SK-N-SH treated with all-trans-retinoic acid at 6 μM for 48 hours (cell line): ENCODE measurements at regions not wholly inside any gene's neighbourhood (a gene's known extent, or its start where the extent isn't known, plus 50 kb on each side); places are given as distances from the start of the nearest gene placed in this dataset.

Experiments
- ATAC-seq: fragments of 200-7000 bp; cut with Tn5 transposase; 3 replicates; pipeline ENCODE4 v1.9.1; 2020; ENCODE audit warnings: mild to moderate bottlenecking, moderate library complexity
- ARNTL ChIP-seq: fragments of 450-650 bp; formaldehyde crosslinking; IDR thresholded peaks from 2 replicates; pipeline ENCODE4 v1.5.0; 2020; ENCODE audit warnings: low read depth, mild to moderate bottlenecking, moderate library complexity, borderline replicate concordance
- CSDC2 ChIP-seq: fragments of 250-450 bp; sonication (Bioruptor Pico); IDR thresholded peaks from 2 replicates; pipeline ENCODE4 v1.5.0; 2020; ENCODE audit warnings: mild to moderate bottlenecking, moderate library complexity
- ESRRG ChIP-seq: fragments of 250-450 bp; sonication (Bioruptor Pico); IDR thresholded peaks from 2 replicates; pipeline ENCODE4 v1.6.1; 2021; ENCODE audit warnings: mild to moderate bottlenecking
- GLIS3 ChIP-seq: fragments of 250-450 bp; sonication (Bioruptor Pico); IDR thresholded peaks from 2 replicates; pipeline ENCODE4 v1.5.0; 2020; ENCODE audit warnings: mild to moderate bottlenecking, moderate library complexity
- ISL1 ChIP-seq: fragments of 250-450 bp; sonication (Bioruptor Pico); IDR thresholded peaks from 2 replicates; pipeline ENCODE4 v2.1.2; 2022; ENCODE audit warnings: mild to moderate bottlenecking, moderate library complexity
- OSR1 ChIP-seq: fragments of 250-450 bp; sonication (Bioruptor Pico); IDR thresholded peaks from 2 replicates; pipeline ENCODE4 v1.8.0; 2022; ENCODE audit warnings: moderate library complexity, mild to moderate bottlenecking, inconsistent platforms
- PPARA ChIP-seq: fragments of 250-450 bp; sonication (Bioruptor Pico); IDR thresholded peaks from 2 replicates; pipeline ENCODE4 v1.5.0; 2020; ENCODE audit warnings: mild to moderate bottlenecking, borderline replicate concordance
- RARB ChIP-seq: fragments of 250-450 bp; sonication (Bioruptor Pico); IDR thresholded peaks from 2 replicates; pipeline ENCODE4 v1.8.0; 2021; ENCODE audit warnings: mild to moderate bottlenecking, moderate library complexity
- SNAI2 ChIP-seq: fragments of 250-450 bp; sonication (Bioruptor Pico); IDR thresholded peaks from 2 replicates; pipeline ENCODE4 v1.5.0; 2020; ENCODE audit warnings: mild to moderate bottlenecking, moderate library complexity
- TCF4 ChIP-seq: fragments of 250-450 bp; sonication (Bioruptor Pico); IDR thresholded peaks from 2 replicates; pipeline ENCODE4 v1.8.0; 2021; ENCODE audit warnings: mild to moderate bottlenecking, moderate library complexity, borderline replicate concordance
- TOX ChIP-seq: fragments of 250-450 bp; sonication (Bioruptor Pico); IDR thresholded peaks from 2 replicates; pipeline ENCODE4 v1.8.0; 2021; ENCODE audit warnings: mild to moderate bottlenecking, moderate library complexity, borderline replicate concordance
- ZC3H10 ChIP-seq: fragments of 250-450 bp; sonication (Bioruptor Pico); IDR thresholded peaks from 2 replicates; pipeline ENCODE4 v1.5.1; 2021; ENCODE audit warnings: mild to moderate bottlenecking, moderate library complexity
- ZFP30 ChIP-seq: fragments of 450-650 bp; formaldehyde crosslinking; IDR thresholded peaks from 2 replicates; pipeline ENCODE4 v1.5.0; 2022; ENCODE audit warnings: mild to moderate bottlenecking, moderate library complexity
- ZNF565 ChIP-seq: fragments of 450-650 bp; formaldehyde crosslinking; conservative IDR thresholded peaks from 2 replicates; pipeline ENCODE4 v1.5.0; 2020; ENCODE audit warnings: low read depth, mild to moderate bottlenecking, moderate library complexity
- ZNF70 ChIP-seq: fragments of 450-650 bp; formaldehyde crosslinking; IDR thresholded peaks from 2 replicates; pipeline ENCODE4 v1.5.0; 2020; ENCODE audit warnings: mild to moderate bottlenecking, moderate library complexity
- ZNF8 ChIP-seq: fragments of 450-650 bp; formaldehyde crosslinking; IDR thresholded peaks from 2 replicates; pipeline ENCODE4 v1.5.0; 2020; ENCODE audit warnings: mild to moderate bottlenecking, moderate library complexity
- TF ChIP-seq, protein P1 (sequence below): fragments of 250-450 bp; sonication (Bioruptor Pico); IDR thresholded peaks from 2 replicates; pipeline ENCODE4 v1.8.0; 2020; ENCODE audit warnings: mild to moderate bottlenecking, moderate library complexity, borderline replicate concordance
- TF ChIP-seq, protein P2 (sequence below): fragments of 250-450 bp; sonication (Bioruptor Pico); IDR thresholded peaks from 2 replicates; pipeline ENCODE4 v1.5.0; 2020; ENCODE audit warnings: mild to moderate bottlenecking, moderate library complexity
- TF ChIP-seq, protein P3 (sequence below): fragments of 250-450 bp; sonication (Bioruptor Pico); IDR thresholded peaks from 2 replicates; pipeline ENCODE4 v1.5.1; 2020; ENCODE audit warnings: low read depth, mild to moderate bottlenecking, moderate library complexity
- TF ChIP-seq, protein P4 (sequence below): fragments of 250-450 bp; sonication (Bioruptor Pico); IDR thresholded peaks from 2 replicates; pipeline ENCODE4 v1.8.0; 2021; ENCODE audit warnings: low read depth, mild to moderate bottlenecking, moderate library complexity, borderline replicate concordance

GRCh38 chr15:100753503-100753902, 126.1 kb upstream of the ALDH1A3 start (continued):
- TF ChIP-seq, protein P1, sequence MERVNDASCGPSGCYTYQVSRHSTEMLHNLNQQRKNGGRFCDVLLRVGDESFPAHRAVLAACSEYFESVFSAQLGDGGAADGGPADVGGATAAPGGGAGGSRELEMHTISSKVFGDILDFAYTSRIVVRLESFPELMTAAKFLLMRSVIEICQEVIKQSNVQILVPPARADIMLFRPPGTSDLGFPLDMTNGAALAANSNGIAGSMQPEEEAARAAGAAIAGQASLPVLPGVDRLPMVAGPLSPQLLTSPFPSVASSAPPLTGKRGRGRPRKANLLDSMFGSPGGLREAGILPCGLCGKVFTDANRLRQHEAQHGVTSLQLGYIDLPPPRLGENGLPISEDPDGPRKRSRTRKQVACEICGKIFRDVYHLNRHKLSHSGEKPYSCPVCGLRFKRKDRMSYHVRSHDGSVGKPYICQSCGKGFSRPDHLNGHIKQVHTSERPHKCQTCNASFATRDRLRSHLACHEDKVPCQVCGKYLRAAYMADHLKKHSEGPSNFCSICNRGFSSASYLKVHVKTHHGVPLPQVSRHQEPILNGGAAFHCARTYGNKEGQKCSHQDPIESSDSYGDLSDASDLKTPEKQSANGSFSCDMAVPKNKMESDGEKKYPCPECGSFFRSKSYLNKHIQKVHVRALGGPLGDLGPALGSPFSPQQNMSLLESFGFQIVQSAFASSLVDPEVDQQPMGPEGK: no peak
- TF ChIP-seq ZFP30 (no peak), ZNF8 (no peak)
- TF ChIP-seq, protein P2, sequence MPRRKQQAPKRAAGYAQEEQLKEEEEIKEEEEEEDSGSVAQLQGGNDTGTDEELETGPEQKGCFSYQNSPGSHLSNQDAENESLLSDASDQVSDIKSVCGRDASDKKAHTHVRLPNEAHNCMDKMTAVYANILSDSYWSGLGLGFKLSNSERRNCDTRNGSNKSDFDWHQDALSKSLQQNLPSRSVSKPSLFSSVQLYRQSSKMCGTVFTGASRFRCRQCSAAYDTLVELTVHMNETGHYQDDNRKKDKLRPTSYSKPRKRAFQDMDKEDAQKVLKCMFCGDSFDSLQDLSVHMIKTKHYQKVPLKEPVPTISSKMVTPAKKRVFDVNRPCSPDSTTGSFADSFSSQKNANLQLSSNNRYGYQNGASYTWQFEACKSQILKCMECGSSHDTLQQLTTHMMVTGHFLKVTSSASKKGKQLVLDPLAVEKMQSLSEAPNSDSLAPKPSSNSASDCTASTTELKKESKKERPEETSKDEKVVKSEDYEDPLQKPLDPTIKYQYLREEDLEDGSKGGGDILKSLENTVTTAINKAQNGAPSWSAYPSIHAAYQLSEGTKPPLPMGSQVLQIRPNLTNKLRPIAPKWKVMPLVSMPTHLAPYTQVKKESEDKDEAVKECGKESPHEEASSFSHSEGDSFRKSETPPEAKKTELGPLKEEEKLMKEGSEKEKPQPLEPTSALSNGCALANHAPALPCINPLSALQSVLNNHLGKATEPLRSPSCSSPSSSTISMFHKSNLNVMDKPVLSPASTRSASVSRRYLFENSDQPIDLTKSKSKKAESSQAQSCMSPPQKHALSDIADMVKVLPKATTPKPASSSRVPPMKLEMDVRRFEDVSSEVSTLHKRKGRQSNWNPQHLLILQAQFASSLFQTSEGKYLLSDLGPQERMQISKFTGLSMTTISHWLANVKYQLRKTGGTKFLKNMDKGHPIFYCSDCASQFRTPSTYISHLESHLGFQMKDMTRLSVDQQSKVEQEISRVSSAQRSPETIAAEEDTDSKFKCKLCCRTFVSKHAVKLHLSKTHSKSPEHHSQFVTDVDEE: no peak

DNA sequence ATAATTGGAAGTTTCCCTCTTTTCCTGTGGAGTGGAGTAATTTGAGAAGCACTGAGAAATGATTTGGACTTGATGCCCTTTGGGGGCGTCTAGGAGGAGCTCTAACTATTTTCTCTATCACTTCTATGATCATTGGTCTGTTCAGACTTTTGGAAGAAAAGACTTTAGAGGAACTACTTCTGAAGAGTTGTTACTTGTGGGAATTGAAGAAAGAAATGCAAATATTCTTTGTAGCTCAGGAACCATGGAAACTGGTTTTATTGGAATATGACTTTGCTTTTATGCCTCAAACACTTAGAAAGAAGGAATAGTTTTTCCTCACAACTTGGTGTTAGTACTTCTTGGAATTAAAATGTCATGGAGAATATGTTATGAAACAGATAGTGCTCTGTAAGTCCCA, 122.0 kb upstream of the ALDH1A3 start:
- ATAC-seq: no peak
- TF ChIP-seq ISL1 (CRISPR knock-in tag): no peak
- TF ChIP-seq TCF4: no peak
- TF ChIP-seq, protein P3, sequence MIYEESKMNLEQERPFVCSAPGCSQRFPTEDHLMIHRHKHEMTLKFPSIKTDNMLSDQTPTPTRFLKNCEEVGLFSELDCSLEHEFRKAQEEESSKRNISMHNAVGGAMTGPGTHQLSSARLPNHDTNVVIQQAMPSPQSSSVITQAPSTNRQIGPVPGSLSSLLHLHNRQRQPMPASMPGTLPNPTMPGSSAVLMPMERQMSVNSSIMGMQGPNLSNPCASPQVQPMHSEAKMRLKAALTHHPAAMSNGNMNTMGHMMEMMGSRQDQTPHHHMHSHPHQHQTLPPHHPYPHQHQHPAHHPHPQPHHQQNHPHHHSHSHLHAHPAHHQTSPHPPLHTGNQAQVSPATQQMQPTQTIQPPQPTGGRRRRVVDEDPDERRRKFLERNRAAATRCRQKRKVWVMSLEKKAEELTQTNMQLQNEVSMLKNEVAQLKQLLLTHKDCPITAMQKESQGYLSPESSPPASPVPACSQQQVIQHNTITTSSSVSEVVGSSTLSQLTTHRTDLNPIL (CRISPR knock-in tag): no peak
- TF ChIP-seq, protein P1: no peak
- TF ChIP-seq, protein P4, sequence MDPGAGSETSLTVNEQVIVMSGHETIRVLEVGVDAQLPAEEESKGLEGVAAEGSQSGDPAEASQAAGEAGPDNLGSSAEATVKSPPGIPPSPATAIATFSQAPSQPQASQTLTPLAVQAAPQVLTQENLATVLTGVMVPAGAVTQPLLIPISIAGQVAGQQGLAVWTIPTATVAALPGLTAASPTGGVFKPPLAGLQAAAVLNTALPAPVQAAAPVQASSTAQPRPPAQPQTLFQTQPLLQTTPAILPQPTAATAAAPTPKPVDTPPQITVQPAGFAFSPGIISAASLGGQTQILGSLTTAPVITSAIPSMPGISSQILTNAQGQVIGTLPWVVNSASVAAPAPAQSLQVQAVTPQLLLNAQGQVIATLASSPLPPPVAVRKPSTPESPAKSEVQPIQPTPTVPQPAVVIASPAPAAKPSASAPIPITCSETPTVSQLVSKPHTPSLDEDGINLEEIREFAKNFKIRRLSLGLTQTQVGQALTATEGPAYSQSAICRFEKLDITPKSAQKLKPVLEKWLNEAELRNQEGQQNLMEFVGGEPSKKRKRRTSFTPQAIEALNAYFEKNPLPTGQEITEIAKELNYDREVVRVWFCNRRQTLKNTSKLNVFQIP: no peak
- no peak for TF ChIP-seq RARB (CRISPR knock-in tag)

- TF ChIP-seq, protein P3 (CRISPR knock-in tag): no peak
- TF ChIP-seq ZNF8 (no peak), SNAI2 (CRISPR knock-in tag) (no peak), ZNF565 (CRISPR knock-in tag) (no peak), ZC3H10 (CRISPR knock-in tag) (no peak), PPARA (CRISPR knock-in tag) (no peak), TOX (CRISPR knock-in tag) (no peak), ARNTL (CRISPR knock-in tag) (no peak), ESRRG (CRISPR knock-in tag) (no peak), ZFP30 (no peak), ZNF70 (CRISPR knock-in tag) (no peak), GLIS3 (CRISPR knock-in tag) (no peak), ISL1 (CRISPR knock-in tag) (no peak), TCF4 (no peak), CSDC2 (CRISPR knock-in tag) (no peak), RARB (CRISPR knock-in tag) (no peak), OSR1 (no peak)
- TF ChIP-seq, protein P4: no peak
- TF ChIP-seq, protein P2: no peak
- TF ChIP-seq, protein P1: no peak
- ATAC-seq: no peak
Measured at GRCh38 chr15:100758555-100758954, 121.1 kb upstream of the ALDH1A3 start.
